ENCODE measurements at regions not wholly inside any gene's neighbourhood (a gene's known extent, or its start where the extent isn't known, plus 50 kb on each side); places are given as distances from the start of the nearest gene placed in this dataset.

- POLR2A ChIA-PET (ENCODE audit: low non-redundant PET): no interaction called here
Measured at GRCh38 chr5:123705741-123706140, 193.8 kb downstream of the CSNK1G3 start.

GRCh38 chr5:123701511-123702200 is 189.7 kb downstream of the CSNK1G3 start:
- H3K27ac ChIP-seq (ENCODE audit: low read depth, low read length, poor library complexity, severe bottlenecking): no peak overlapping the region
- intact Hi-C loops (cut with micrococcal nuclease; ENCODE audit: unreplicated experiment): no loop called here
- no peak overlapping the region for H3K4me3 ChIP-seq (ENCODE audit: low read depth, low read length, poor library complexity, severe bottlenecking)
- H3K4me1 ChIP-seq (ENCODE audit: insufficient read depth, low read length, poor library complexity, severe bottlenecking): no peaks in the 10 kb centered on the region
- H3K27me3 ChIP-seq (replicated peaks; ENCODE audit: insufficient read depth, low read depth, low read length, poor library complexity): no peaks in the 10 kb centered on the region
- DNase-seq (ENCODE audit: low spot score): no peak
- ChIA-PET CTCF (no interaction called here), POLR2A (ENCODE audit: low non-redundant PET) (no interaction called here)
- no peak for TF ChIP-seq CTCF (conservative IDR thresholded peaks at IDR 0.05; ENCODE audit: low read depth, low read length)
- no peak for TF ChIP-seq EZH2 (IDR thresholded peaks at IDR 0.05; ENCODE audit: borderline replicate concordance, low read depth, low read length, poor library complexity, severe bottlenecking)
- H3K9me3 ChIP-seq (ENCODE audit: low read depth, low read length, poor library complexity, severe bottlenecking): no peaks in the 10 kb centered on the region
- BruUV-seq (replicated peaks): no TSS peak
- H3K36me3 ChIP-seq (ENCODE audit: insufficient read depth, low read length, poor library complexity, severe bottlenecking): no peaks in the 10 kb centered on the region

More at GRCh38 chr5:123705741-123706140, 193.8 kb downstream of the CSNK1G3 start:
- Histone ChIP-seq H3K27ac (ENCODE audit: low read depth, low read length, poor library complexity, severe bottlenecking) (no peak overlapping the region), H3K36me3 (ENCODE audit: insufficient read depth, low read length, poor library complexity, severe bottlenecking) (no peaks in the 10 kb centered on the region), H3K27me3 (replicated peaks; ENCODE audit: insufficient read depth, low read depth, low read length, poor library complexity) (no peaks in the 10 kb centered on the region), H3K4me1 (ENCODE audit: insufficient read depth, low read length, poor library complexity, severe bottlenecking) (peaks cover 8% of the 10 kb centered on the region), H3K9me3 (ENCODE audit: low read depth, low read length, poor library complexity, severe bottlenecking) (no peaks in the 10 kb centered on the region), H3K4me3 (ENCODE audit: low read depth, low read length, poor library complexity, severe bottlenecking) (no peak overlapping the region)
- intact Hi-C loops (cut with micrococcal nuclease; ENCODE audit: unreplicated experiment): no loop called here
- no peak for DNase-seq (ENCODE audit: low spot score)
- TF ChIP-seq CTCF (conservative IDR thresholded peaks at IDR 0.05; ENCODE audit: low read depth, low read length): no peak
- no peak for TF ChIP-seq EZH2 (IDR thresholded peaks at IDR 0.05; ENCODE audit: borderline replicate concordance, low read depth, low read length, poor library complexity, severe bottlenecking)
- CTCF ChIA-PET: no interaction called here
- BruUV-seq (replicated peaks): no TSS peak

GRCh38 chr5:123700624-123701287 is 188.8 kb downstream of the CSNK1G3 start:
- H3K27ac ChIP-seq (ENCODE audit: low read depth, low read length, poor library complexity, severe bottlenecking): no peak overlapping the region

More at GRCh38 chr5:123700624-123701287, 188.8 kb downstream of the CSNK1G3 start:
- Histone ChIP-seq H3K4me3 (ENCODE audit: low read depth, low read length, poor library complexity, severe bottlenecking) (no peak overlapping the region), H3K4me1 (ENCODE audit: insufficient read depth, low read length, poor library complexity, severe bottlenecking) (no peaks in the 10 kb centered on the region), H3K36me3 (ENCODE audit: insufficient read depth, low read length, poor library complexity, severe bottlenecking) (no peaks in the 10 kb centered on the region), H3K27me3 (replicated peaks; ENCODE audit: insufficient read depth, low read depth, low read length, poor library complexity) (no peaks in the 10 kb centered on the region), H3K9me3 (ENCODE audit: low read depth, low read length, poor library complexity, severe bottlenecking) (no peaks in the 10 kb centered on the region)
- intact Hi-C loops (cut with micrococcal nuclease; ENCODE audit: unreplicated experiment): no loop called here
- CTCF ChIA-PET: no interaction called here
- TF ChIP-seq EZH2 (IDR thresholded peaks at IDR 0.05; ENCODE audit: borderline replicate concordance, low read depth, low read length, poor library complexity, severe bottlenecking) (no peak), CTCF (conservative IDR thresholded peaks at IDR 0.05; ENCODE audit: low read depth, low read length) (no peak)
- BruUV-seq (replicated peaks): no TSS peak
- POLR2A ChIA-PET (ENCODE audit: low non-redundant PET): no interaction called here
- DNase-seq (ENCODE audit: low spot score): peak; percentile 55
